ENCODE measurements at regions not wholly inside any gene's neighbourhood (a gene's known extent, or its start where the extent isn't known, plus 50 kb on each side); places are given as distances from the start of the nearest gene placed in this dataset.
A peak's percentile ranks its signal among the peaks of the same experiment; 100 is the strongest.

- DNase-seq = no peak
Measured at GRCh38 chr10:128628252-128628651, 502.0 kb upstream of the MKI67 start.

- no peak for DNase-seq
Measured at GRCh38 chr10:128629111-128630096, 503.2 kb upstream of the MKI67 start.

GRCh38 chr10:128630787-128631252, 504.6 kb upstream of the MKI67 start:
- DNase-seq = no peak

- no peak for DNase-seq
Measured at GRCh38 chr10:128631801-128632241, 505.6 kb upstream of the MKI67 start.

GRCh38 chr10:128632694-128633093, 506.5 kb upstream of the MKI67 start:
- DNase-seq = no peak

GRCh38 chr10:128633864-128634540, 507.8 kb upstream of the MKI67 start:
- no peak for DNase-seq

- no peak for DNase-seq
Measured at GRCh38 chr10:128642023-128642422, 515.8 kb upstream of the MKI67 start.

- DNase-seq = no peak
Measured at GRCh38 chr10:128642502-128642901, 516.3 kb upstream of the MKI67 start.

- no peak for DNase-seq
Measured at GRCh38 chr10:128643658-128644057, 517.4 kb upstream of the MKI67 start.

GRCh38 chr10:128645486-128645885, 519.3 kb upstream of the MKI67 start:
- DNase-seq = no peak

- DNase-seq = no peak
Measured at GRCh38 chr10:128646956-128647355, 520.7 kb upstream of the MKI67 start.

- peak; percentile 55 for DNase-seq
Measured at GRCh38 chr10:128657548-128657947, 531.3 kb upstream of the MKI67 start.

GRCh38 chr10:128660726-128661125, 534.5 kb upstream of the MKI67 start:
- DNase-seq = no peak

- no peak for DNase-seq
Measured at GRCh38 chr10:128661404-128662197, 535.4 kb upstream of the MKI67 start.

- no peak for DNase-seq
Measured at GRCh38 chr10:128662520-128662919, 536.3 kb upstream of the MKI67 start.

GRCh38 chr10:128664729-128665128, 538.5 kb upstream of the MKI67 start:
- DNase-seq = no peak

- DNase-seq = no peak
Measured at GRCh38 chr10:128675405-128675804, 549.2 kb upstream of the MKI67 start.

GRCh38 chr10:128680116-128680515, 553.9 kb upstream of the MKI67 start:
- no peak for DNase-seq

GRCh38 chr10:128684215-128684614, 558.0 kb upstream of the MKI67 start:
- no peak for DNase-seq

- no peak for DNase-seq
Measured at GRCh38 chr10:128686630-128687278, 560.5 kb upstream of the MKI67 start.

- no peak for DNase-seq
Measured at GRCh38 chr10:128687408-128687807, 561.2 kb upstream of the MKI67 start.

GRCh38 chr10:128687927-128688549, 561.8 kb upstream of the MKI67 start:
- DNase-seq = no peak

Measured in NCI-H2029 treated with DMSO at 0.1 percent for 48 hours (cell line).